ACHN (cell line): ENCODE measurements at regions not wholly inside any gene's neighbourhood (a gene's known extent, or its start where the extent isn't known, plus 50 kb on each side); places are given as distances from the start of the nearest gene placed in this dataset.

Experiments used
- DNase-seq: peaks from one replicate; pipeline ENCODE4 v3.0.0-alpha.2; 2015
- in situ Hi-C: cut with HindIII; loops from 2 replicates; pipeline ENCODE4 v1.10.0; 2017; ENCODE audit warnings: low sequenced_read_pairs, low pct_ligation_motif_present, low pct_unique_long_range_greater_than_20kb

- in situ Hi-C loops: no loop called here
- no peak for DNase-seq
Observed at GRCh38 chr2:239471011-239471792, 70.4 kb upstream of the HDAC4 start.

DNA sequence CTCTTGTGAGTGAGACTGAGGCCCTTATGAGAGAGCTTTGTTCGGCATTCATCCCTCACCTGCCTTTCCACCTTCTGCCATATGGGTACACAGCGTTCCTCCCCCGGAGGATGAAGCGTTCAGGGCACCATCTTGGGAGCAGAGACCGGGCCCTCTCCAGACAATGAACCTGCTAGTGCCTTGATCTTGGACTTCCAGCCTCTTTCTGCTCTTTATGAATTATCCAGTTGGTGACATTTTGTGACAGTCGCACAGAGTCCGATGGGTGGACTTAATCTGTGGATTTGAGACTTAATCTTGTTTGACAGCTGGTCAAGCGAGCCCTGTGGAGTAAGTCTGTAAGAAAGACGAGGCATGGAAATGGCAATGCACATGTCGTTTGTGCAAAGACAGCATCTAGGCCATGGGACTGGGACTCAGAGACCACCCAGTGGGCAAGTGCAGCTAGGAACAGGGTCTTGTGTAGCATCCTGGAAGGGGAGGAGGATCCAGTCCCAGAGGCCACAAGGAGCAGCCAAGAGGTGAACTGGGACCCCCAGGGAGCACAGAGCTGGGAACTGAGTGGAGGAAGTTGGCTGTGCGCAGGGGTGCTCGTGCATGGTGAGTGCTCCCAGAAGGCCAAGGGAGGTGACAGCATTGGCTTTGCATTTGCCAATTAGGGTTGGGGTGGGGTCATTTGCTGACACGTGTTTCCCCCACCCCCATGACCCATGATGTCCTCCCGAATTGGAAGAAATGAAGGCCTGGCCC is 69.5 kb upstream of the HDAC4 start:
- no peak for DNase-seq
- in situ Hi-C loops: no loop called here

- DNase-seq: no peak
- in situ Hi-C loops: no loop called here
Observed at GRCh38 chr2:239469106-239469960, 68.5 kb upstream of the HDAC4 start.

GRCh38 chr2:239468491-239469105 is 67.8 kb upstream of the HDAC4 start:
- DNase-seq: no peak
- in situ Hi-C loops: no loop called here

- in situ Hi-C loops: no loop called here
- no peak for DNase-seq
Observed at GRCh38 chr2:239467956-239468490, 67.2 kb upstream of the HDAC4 start.

GRCh38 chr2:239467281-239467955 is 66.6 kb upstream of the HDAC4 start:
- no peak for DNase-seq
- in situ Hi-C loops: no loop called here

GRCh38 chr2:239466755-239467271 is 66.0 kb upstream of the HDAC4 start:
- no peak for DNase-seq
- in situ Hi-C loops: no loop called here

GRCh38 chr2:239466061-239466754 is 65.4 kb upstream of the HDAC4 start:
- in situ Hi-C loops: no loop called here

DNA sequence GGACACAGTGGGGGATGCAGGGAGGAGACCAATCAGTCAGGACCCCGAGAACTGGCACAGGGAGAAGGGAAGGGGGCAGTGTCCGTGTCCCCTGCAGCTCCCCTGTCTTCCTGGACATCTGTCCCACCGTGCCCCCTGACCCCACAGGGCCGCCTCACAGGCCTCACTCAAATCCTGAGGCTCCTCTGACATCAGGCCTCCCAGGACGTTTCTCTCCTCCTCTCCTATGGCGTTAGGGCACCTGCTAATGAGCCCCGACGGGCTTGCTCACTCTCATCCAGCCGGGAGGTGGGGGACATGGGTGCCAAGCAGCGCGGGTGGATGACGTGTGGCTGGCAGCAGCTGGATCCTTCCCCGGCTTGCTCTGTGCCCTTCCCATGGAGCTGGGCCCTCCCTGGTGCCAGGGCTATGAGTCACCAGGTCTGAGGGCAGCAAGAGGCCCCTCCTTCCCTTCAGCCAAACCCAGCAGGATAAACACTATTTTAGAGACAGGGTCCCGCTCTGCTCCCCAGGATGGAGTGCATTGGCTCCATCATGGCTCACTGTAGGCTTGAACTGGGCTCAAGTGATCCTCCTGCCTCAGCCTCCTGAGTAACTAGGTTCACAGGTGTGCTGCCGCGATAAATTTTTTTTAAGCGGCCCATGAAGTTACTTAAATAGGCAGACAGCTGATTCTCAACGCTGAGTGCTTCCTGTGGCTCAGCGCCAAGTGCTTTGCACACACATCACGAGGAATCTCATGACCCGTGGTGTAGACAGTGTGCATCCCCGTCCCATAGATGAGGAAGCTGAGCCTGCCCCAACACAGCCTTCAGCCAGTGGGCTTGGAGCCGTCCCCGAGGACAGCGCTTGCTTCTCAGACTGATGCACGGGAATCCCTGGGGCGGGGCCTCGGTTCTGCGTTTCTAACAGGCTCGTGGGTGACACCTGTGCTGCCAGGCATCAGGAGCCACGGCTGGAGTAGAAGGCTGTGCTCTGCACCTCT is 64.5 kb upstream of the HDAC4 start:
- peak; percentile 87 for DNase-seq
- in situ Hi-C loops: no loop called here

More at GRCh38 chr2:239466061-239466754, 65.4 kb upstream of the HDAC4 start:
- no peak for DNase-seq

DNA sequence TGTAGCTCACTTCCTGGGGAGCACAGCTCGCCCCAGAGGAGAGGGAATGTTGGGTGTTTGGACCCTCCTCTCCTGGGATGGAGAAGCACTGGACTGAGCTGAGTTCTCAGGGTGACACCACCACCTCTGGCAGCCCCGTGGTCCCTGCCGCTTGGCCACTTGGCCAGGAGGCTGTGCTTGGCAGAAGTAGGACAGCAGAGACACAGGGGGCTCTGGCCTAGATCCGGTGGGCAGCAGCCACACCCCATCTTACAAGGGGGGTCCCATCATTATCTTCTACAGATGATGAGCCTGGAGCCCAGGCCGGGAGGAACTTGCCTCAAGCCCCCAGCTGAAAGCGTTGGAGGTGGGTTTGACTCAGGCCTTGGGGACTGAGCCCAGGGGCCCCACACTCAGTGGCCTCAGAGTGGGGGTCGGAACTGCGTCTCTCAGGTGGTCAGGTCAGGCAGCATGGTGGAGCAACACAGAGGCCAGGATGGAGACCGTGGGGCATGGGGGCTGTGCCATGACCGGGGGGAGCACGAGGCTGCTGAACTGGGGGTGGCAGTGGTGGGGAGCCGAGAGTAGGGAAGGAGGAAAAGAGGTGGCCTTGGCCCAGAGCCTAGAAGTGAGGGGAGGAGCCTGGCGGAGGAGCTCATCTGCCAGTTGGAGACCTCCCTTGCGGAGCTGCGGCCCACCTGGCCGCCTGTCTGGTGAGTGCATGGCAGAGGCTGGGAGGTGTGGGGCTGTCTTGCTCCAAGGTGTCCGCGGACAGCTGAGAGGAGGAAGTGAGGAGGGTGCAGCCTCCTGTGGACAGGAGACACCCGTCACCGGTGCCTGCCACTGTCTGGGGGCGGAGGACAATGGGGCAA is 63.6 kb upstream of the HDAC4 start:
- no peak for DNase-seq
- in situ Hi-C loops: no loop called here

DNA sequence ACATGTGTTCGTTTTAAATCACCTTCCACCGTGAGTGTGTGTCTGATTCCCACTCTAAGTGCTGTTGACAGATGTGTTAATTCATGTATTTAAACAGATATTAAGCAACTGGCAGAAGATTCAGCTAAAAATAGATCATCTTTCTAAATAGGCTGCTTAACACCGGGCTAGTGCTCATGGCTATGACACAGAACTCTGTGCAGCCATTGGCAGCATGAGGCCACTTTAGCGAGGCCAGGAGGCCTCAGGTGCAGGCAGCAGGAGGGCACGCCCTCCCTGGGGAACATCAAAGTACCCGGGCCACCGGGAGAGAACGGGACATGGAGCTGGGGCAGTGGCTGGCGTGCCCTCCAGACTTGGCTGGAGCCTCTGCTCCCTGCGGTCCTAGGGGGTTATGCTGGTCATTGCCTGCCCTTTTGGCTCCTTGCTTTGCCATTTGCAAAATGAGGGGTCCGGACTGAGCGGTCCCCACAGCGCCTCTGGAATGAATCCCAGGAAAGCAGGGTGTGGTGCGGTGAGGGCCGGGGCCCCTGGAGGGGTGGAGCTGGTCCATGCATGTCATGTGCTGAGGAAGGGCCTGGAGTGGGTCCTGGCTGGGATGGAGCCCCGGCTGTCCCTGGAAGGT is 62.8 kb upstream of the HDAC4 start:
- in situ Hi-C loops: no loop called here
- no peak for DNase-seq

GRCh38 chr2:239462671-239463506 is 62.1 kb upstream of the HDAC4 start:
- in situ Hi-C loops: no loop called here

GRCh38 chr2:239462191-239462515 is 61.3 kb upstream of the HDAC4 start:
- in situ Hi-C loops: no loop called here
- no peak for DNase-seq

More at GRCh38 chr2:239462671-239463506, 62.1 kb upstream of the HDAC4 start:
- no peak for DNase-seq
